ENCODE measurements at regions not wholly inside any gene's neighbourhood (a gene's known extent, or its start where the extent isn't known, plus 50 kb on each side); places are given as distances from the start of the nearest gene placed in this dataset.

DNA sequence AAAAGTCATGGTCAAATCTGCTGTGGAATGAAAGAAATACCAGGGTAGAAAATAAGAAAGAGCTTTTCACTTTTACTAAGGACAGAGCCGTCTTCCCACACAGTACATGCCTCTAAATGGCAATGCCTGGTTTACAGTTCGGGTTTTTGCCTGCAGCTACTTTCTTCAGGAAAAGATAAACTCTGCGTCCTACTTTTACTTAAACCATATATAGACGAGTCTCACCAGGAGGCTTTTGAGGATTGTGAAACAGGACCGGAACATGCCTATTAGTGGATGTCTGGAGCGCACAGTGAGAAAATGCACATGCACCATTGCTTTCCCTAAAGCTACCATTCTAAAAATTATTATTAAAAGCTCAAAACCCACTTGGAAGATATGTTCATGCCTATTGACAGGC, 70.5 kb downstream of the KLF6 start:
- no peak for DNase-seq (ENCODE audit: low read depth)
- Histone ChIP-seq H3K36me3 (ENCODE audit: control insufficient read depth, insufficient read depth, low read length) (no peaks in the 10 kb centered on the region), H3K4me3 (ENCODE audit: low read depth, low read length) (no peak overlapping the region), H3K27me3 (ENCODE audit: control insufficient read depth, insufficient read depth, low read length) (no peaks in the 10 kb centered on the region)
- TF ChIP-seq, protein P1, sequence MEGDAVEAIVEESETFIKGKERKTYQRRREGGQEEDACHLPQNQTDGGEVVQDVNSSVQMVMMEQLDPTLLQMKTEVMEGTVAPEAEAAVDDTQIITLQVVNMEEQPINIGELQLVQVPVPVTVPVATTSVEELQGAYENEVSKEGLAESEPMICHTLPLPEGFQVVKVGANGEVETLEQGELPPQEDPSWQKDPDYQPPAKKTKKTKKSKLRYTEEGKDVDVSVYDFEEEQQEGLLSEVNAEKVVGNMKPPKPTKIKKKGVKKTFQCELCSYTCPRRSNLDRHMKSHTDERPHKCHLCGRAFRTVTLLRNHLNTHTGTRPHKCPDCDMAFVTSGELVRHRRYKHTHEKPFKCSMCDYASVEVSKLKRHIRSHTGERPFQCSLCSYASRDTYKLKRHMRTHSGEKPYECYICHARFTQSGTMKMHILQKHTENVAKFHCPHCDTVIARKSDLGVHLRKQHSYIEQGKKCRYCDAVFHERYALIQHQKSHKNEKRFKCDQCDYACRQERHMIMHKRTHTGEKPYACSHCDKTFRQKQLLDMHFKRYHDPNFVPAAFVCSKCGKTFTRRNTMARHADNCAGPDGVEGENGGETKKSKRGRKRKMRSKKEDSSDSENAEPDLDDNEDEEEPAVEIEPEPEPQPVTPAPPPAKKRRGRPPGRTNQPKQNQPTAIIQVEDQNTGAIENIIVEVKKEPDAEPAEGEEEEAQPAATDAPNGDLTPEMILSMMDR (IDR thresholded peaks at IDR 0.05; ENCODE audit: insufficient read depth, low read length, poor library complexity, severe bottlenecking), result no peak

DNA sequence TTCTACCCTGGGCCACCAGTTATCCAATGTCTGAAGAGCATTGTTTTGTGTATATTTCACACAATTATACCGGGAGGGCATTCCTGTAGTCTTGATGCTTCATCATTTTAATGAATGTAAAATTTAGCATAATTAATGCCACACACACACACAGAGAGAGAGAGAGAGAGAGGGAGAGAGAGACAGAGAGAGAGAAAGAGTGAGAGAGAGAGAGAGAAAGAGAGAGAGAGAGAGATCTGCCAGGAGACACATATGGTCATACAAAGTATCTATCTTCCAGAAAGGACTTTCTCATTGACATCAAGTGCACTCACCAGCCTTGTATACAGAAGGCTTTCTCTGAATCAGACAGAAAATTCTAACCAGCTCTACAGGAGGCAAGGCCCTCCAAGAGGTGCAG, 72.3 kb downstream of the KLF6 start:
- TF ChIP-seq, protein P1 (IDR thresholded peaks at IDR 0.05; ENCODE audit: insufficient read depth, low read length, poor library complexity, severe bottlenecking), result no peak
- DNase-seq (ENCODE audit: low read depth), result no peak
- Histone ChIP-seq H3K4me3 (ENCODE audit: low read depth, low read length) (no peak overlapping the region), H3K36me3 (ENCODE audit: control insufficient read depth, insufficient read depth, low read length) (no peaks in the 10 kb centered on the region), H3K27me3 (ENCODE audit: control insufficient read depth, insufficient read depth, low read length) (no peaks in the 10 kb centered on the region)

DNA sequence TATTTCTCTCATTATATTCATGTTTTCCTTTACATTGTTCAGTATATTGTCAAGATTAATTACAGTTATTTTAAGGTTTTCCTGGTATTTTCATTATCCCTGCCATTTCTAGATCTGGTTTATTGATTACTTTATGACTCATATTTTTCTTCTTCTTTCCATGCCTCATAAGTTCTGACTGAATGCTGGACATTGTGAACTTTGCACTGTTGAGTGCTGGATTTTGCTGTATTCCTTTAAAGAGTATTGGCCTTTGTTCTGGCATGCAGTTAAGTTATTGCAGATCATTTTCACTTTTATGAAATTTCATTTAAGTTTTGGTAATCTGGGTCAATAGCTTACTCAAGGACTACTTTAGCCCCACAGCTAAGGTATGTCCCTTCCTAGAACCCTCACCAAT, 73.1 kb downstream of the KLF6 start:
- H3K27me3 ChIP-seq (ENCODE audit: control insufficient read depth, insufficient read depth, low read length), result no peaks in the 10 kb centered on the region
- no peak for DNase-seq (ENCODE audit: low read depth)
- TF ChIP-seq, protein P1 (IDR thresholded peaks at IDR 0.05; ENCODE audit: insufficient read depth, low read length, poor library complexity, severe bottlenecking), result no peak
- H3K4me3 ChIP-seq (ENCODE audit: low read depth, low read length), result no peak overlapping the region
- no peaks in the 10 kb centered on the region for H3K36me3 ChIP-seq (ENCODE audit: control insufficient read depth, insufficient read depth, low read length)

DNA sequence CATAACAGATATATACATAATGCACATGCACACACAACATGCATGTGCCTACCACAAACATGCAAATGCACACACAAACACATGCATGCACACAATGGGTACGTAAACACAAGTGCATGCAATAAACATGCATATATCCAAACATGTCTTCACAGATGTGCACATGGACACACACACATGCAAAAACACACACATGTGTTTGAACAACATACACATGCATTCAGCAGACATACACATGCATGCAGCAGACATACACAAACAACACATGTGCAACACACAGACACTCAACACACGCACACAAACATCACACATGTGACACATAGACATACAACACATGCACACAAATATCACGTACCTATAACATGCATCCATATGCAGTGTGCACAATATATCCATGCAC, 74.2 kb downstream of the KLF6 start:
- no peak for DNase-seq (ENCODE audit: low read depth)
- Histone ChIP-seq H3K27me3 (ENCODE audit: control insufficient read depth, insufficient read depth, low read length) (no peaks in the 10 kb centered on the region), H3K36me3 (ENCODE audit: control insufficient read depth, insufficient read depth, low read length) (no peaks in the 10 kb centered on the region), H3K4me3 (ENCODE audit: low read depth, low read length) (no peak overlapping the region)
- TF ChIP-seq, protein P1 (IDR thresholded peaks at IDR 0.05; ENCODE audit: insufficient read depth, low read length, poor library complexity, severe bottlenecking), result no peak

DNA sequence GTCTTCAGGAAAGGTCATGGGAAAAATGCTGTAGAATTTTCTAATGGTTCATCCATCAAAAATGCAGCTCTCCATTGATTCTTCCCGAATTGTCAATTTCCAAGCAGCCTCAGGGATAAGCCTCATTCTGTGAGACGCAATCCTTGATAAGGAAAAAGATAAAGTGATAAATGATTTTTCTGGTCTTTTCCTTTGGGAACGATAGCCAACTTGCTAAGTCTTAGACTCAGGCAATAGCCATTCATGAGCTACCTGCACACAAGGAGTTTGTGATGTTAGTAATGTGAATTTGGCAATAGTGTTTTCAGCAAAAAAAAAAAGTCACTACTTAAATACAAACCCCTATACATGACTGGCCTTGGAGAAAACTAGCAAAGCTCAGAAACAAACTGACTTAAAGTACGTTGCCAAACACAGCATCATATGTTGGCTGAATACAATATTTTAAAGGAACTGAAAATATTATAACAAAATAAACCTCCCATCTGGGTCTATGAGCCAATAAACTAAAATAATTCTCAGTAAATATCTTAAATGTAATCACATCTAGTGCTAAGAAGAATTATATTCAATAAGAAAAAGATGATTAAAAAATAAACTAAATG, 75.5 kb downstream of the KLF6 start:
- no peak for DNase-seq (ENCODE audit: low read depth)

More for the DNA sequence above, 75.5 kb downstream of the KLF6 start:
- Histone ChIP-seq H3K4me3 (ENCODE audit: low read depth, low read length) (no peak overlapping the region), H3K27me3 (ENCODE audit: control insufficient read depth, insufficient read depth, low read length) (no peaks in the 10 kb centered on the region), H3K36me3 (ENCODE audit: control insufficient read depth, insufficient read depth, low read length) (no peaks in the 10 kb centered on the region)
- TF ChIP-seq, protein P1 (IDR thresholded peaks at IDR 0.05; ENCODE audit: insufficient read depth, low read length, poor library complexity, severe bottlenecking), result no peak

Measured in kidney epithelial cell (primary cell).